ENCODE measurements at regions not wholly inside any gene's neighbourhood (a gene's known extent, or its start where the extent isn't known, plus 50 kb on each side); places are given as distances from the start of the nearest gene placed in this dataset.

DNA sequence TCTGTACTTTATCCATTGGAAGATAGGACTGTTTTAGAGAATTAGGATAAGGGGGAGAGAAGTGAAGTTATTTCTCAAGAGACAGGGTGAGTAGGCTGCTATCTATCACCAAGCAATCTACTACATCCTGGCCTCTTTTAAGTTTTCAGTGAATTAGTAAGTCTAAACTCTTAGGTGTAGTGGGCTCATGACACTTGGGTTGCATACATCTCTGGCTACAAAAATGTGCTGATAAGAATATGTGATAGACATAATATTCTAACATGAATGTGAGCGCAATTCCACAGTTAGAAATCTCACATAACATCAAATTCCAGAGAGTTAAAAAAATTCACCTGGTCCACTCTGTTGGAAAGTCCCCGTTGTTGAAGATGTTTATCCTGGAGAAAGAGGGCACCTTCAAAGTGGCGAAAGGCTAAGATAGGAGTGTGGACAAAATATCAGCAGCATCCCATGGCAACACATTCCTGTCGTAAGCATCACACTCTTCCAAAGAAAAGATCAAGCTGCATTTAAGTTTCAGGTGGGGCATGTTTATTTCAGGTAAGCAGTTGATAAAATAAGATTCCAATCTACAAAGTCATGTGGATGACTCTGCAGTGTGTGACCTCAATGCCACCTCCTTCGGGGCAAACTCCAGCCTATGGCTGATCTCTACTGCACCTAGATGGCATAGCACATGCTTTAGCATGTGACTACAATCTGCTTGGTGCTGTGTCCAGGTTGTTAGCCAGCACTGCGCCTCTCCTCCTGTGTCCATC lies 111.7 kb upstream of the NEDD9 start:
- no peak for TF ChIP-seq CTCF (conservative IDR thresholded peaks at IDR 0.05)
- no peak overlapping the region for H3K27ac ChIP-seq

DNA sequence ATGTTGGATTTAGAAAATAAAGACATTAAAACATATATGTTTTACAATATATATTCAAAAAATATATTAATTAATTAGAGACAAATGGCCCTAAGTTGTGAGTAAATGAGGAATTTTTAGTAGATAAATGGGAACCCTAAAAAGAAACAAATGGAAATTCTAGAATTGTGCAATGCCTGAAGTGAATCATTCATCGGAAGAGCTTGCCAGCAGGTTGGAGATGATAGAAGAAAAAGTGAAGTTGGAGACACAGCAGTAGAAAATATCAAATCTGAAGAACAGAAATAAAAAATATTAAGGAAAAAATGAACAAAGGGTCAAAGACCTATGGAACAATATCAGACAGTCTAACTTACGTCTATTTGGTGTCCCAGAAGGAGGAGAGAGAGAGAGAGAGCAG lies 109.4 kb upstream of the NEDD9 start:
- no peak for TF ChIP-seq CTCF (conservative IDR thresholded peaks at IDR 0.05)
- peak overlapping the region; percentile 35 for H3K27ac ChIP-seq

- no peak overlapping the region; the same call in 1 of the 2 replicates for H3K27ac ChIP-seq
- no peak for TF ChIP-seq CTCF (conservative IDR thresholded peaks at IDR 0.05)
Measured at GRCh38 chr6:11341303-11341702, 108.8 kb upstream of the NEDD9 start.

DNA sequence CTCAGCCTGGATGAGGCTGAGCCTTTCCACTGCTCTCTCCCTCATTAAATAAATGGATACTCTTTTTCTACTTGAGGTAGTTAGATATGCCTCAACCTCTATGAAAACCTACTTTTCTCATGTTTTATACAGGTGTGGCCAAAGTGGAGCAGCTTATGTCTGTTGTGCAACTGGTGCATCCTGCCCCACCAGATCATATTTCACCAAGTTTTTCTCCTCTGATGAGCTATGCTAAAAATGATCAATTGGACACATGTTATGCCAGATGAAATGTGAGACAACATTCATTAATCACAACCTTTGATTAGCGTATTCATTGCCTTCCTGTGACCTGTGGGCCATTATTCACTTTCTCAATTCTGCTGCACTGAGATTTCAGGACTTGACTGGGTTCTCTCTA lies 106.9 kb upstream of the NEDD9 start:
- TF ChIP-seq CTCF (conservative IDR thresholded peaks at IDR 0.05), result no peak
- H3K27ac ChIP-seq, result no peak overlapping the region

DNA sequence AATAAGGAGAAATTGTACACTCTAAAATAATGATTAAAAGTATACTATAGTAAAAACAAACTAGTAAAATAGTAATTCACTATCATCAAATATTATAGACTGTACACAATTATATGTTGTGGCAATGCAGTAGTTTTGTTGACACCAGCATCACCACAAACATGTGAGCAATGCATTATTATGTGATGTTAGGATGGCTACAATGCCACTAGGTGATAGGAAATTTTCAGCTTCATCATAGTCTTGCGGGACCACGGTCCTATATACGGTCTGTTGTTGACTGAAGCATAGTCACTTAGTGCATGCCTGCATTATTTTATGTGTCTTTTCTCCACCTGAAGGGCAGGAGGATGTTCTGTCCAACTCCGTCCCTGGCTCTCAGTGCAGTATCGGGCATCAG lies 104.8 kb upstream of the NEDD9 start:
- TF ChIP-seq CTCF (conservative IDR thresholded peaks at IDR 0.05), result no peak
- no peak overlapping the region for H3K27ac ChIP-seq

GRCh38 chr6:11335826-11336225 lies 103.4 kb upstream of the NEDD9 start:
- no peak for TF ChIP-seq CTCF (conservative IDR thresholded peaks at IDR 0.05)

GRCh38 chr6:11333132-11333849 lies 100.8 kb upstream of the NEDD9 start:
- no peak for TF ChIP-seq CTCF (conservative IDR thresholded peaks at IDR 0.05)
- H3K27ac ChIP-seq, result no peak overlapping the region

More at GRCh38 chr6:11335826-11336225, 103.4 kb upstream of the NEDD9 start:
- H3K27ac ChIP-seq, result no peak overlapping the region

Data from VCaP (cell line).